Endodermal cell (in vitro differentiated cells): ENCODE measurements at regions not wholly inside any gene's neighbourhood (a gene's known extent, or its start where the extent isn't known, plus 50 kb on each side); places are given as distances from the start of the nearest gene placed in this dataset.

Source experiments
- DNase-seq: peaks from one replicate; pipeline ENCODE4 v3.0.0-alpha.2; 2017
- H3K27ac ChIP-seq: 2 replicates; pipeline ENCODE4 v1.5.1; 2013; ENCODE audit warnings: mild to moderate bottlenecking, low read depth, low read length, moderate library complexity
- H3K27me3 ChIP-seq: 2 replicates; pipeline ENCODE4 v1.6.1; 2013; ENCODE audit warnings: mild to moderate bottlenecking, low read length, moderate library complexity; ENCODE audit not compliant: insufficient read depth, control insufficient read depth, poor library complexity, severe bottlenecking
- H3K36me3 ChIP-seq: 2 replicates; pipeline ENCODE4 v1.7.0; 2013; ENCODE audit warnings: mild to moderate bottlenecking, low read length, moderate library complexity; ENCODE audit not compliant: control insufficient read depth, insufficient read depth
- H3K4me1 ChIP-seq: one replicate; pipeline ENCODE4 v1.7.0; 2013; ENCODE audit warnings: low read length; ENCODE audit not compliant: control insufficient read depth, insufficient read depth
- H3K4me3 ChIP-seq: 2 replicates; pipeline ENCODE4 v1.5.1; 2013; ENCODE audit warnings: mild to moderate bottlenecking, low read length, moderate library complexity
- H3K9ac ChIP-seq: 2 replicates; pipeline ENCODE4 v1.6.1; 2013; ENCODE audit warnings: mild to moderate bottlenecking, low read length, moderate library complexity; ENCODE audit not compliant: poor library complexity, severe bottlenecking; ENCODE audit errors: extremely low read depth
- H3K9me3 ChIP-seq: 2 replicates; pipeline ENCODE4 v1.6.1; 2013; ENCODE audit warnings: mild to moderate bottlenecking, low read length, moderate library complexity; ENCODE audit not compliant: control insufficient read depth
- H3K27ac Mint-ChIP-seq: 2 replicates; pipeline ENCODE4 v1.8.0; 2020; ENCODE audit warnings: mixed read lengths
- H3K27me3 Mint-ChIP-seq: 2 replicates; pipeline ENCODE4 v1.8.0; 2021; ENCODE audit warnings: mild to moderate bottlenecking, mixed read lengths; ENCODE audit not compliant: insufficient read depth
- H3K36me3 Mint-ChIP-seq: 2 replicates; pipeline ENCODE4 v1.8.0; 2020; ENCODE audit warnings: low read depth, mixed read lengths
- H3K4me1 Mint-ChIP-seq: 2 replicates; pipeline ENCODE4 v1.8.0; 2020; ENCODE audit warnings: mixed read lengths
- H3K4me3 Mint-ChIP-seq: 2 replicates; pipeline ENCODE4 v1.8.0; 2020; ENCODE audit warnings: mild to moderate bottlenecking, moderate library complexity, mixed read lengths
- H3K9me3 Mint-ChIP-seq: 2 replicates; pipeline ENCODE4 v1.8.0; 2020; ENCODE audit warnings: mild to moderate bottlenecking, mixed read lengths
- WGBS, 2 experiments: methylation state at CpG; one replicate each; pipeline versions ENCODE4 v1.1.5 to v1.1.7; 2013; ENCODE audit warnings: missing lambda C conversion rate in 2 of 2, mixed read lengths in 1 of 2; ENCODE audit not compliant: insufficient coverage in 1 of 2, insufficient read length in 1 of 2; 5-methylcytosine and 5-hydroxymethylcytosine counted together
- TF ChIP-seq, protein P1 (sequence below): fragments of 200-600 bp; sonication (generic); conservative IDR thresholded peaks from 2 replicates; pipeline ENCODE4 v1.5.0; 2021; ENCODE audit warnings: antibody characterized with exemption, mild to moderate bottlenecking

DNA sequence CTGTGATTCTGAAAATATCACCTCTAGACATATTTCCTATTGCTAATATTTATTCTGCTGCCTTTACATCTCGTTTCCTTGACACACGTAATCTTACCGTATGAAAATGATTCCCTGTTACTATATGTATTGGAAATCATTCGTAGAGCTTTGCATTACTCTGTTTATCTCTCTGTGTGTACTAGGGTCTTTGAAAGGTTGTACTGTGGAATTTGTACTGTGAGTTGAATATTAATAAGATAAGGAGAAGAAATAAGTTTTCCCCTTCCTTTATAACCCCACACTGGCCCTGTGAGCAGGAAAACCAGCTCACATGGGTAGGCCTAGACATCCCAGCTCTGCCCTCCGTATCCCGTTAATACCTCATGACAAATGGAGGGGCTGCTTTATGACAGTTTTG is 354.9 kb downstream of the KLF5 start:
- Histone ChIP-seq H3K36me3 (no peaks in the 10 kb centered on the region), H3K9me3 (no peaks in the 10 kb centered on the region), H3K27ac (no peak overlapping the region), H3K4me1 (peaks cover 4% of the 10 kb centered on the region), H3K4me3 (no peak overlapping the region), H3K27me3 (no peaks in the 10 kb centered on the region), H3K9ac (no peak overlapping the region)
- Mint-ChIP-seq H3K9me3 (peaks cover 4% of the 10 kb centered on the region), H3K36me3 (no peaks in the 10 kb centered on the region), H3K27me3 (no peaks in the 10 kb centered on the region), H3K4me3 (no peak overlapping the region), H3K4me1 (peaks cover 9% of the 10 kb centered on the region), H3K27ac (no peak overlapping the region)
- 95% methylated on average over 6 of the region's 6 CpGs; no CpG with 5 or more reads in 1 of the 2 experiments for WGBS, 2 experiments
- no peak for DNase-seq
- TF ChIP-seq, protein P1, sequence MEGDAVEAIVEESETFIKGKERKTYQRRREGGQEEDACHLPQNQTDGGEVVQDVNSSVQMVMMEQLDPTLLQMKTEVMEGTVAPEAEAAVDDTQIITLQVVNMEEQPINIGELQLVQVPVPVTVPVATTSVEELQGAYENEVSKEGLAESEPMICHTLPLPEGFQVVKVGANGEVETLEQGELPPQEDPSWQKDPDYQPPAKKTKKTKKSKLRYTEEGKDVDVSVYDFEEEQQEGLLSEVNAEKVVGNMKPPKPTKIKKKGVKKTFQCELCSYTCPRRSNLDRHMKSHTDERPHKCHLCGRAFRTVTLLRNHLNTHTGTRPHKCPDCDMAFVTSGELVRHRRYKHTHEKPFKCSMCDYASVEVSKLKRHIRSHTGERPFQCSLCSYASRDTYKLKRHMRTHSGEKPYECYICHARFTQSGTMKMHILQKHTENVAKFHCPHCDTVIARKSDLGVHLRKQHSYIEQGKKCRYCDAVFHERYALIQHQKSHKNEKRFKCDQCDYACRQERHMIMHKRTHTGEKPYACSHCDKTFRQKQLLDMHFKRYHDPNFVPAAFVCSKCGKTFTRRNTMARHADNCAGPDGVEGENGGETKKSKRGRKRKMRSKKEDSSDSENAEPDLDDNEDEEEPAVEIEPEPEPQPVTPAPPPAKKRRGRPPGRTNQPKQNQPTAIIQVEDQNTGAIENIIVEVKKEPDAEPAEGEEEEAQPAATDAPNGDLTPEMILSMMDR = no peak

- H3K4me3 ChIP-seq = no peak overlapping the region
- H3K27me3 ChIP-seq = no peaks in the 10 kb centered on the region
- peaks cover 4% of the 10 kb centered on the region for H3K4me1 ChIP-seq
- no peaks in the 10 kb centered on the region for H3K27me3 Mint-ChIP-seq
- peaks cover 9% of the 10 kb centered on the region for H3K4me1 Mint-ChIP-seq
- H3K9me3 ChIP-seq = no peaks in the 10 kb centered on the region
- WGBS, 2 experiments = 75% methylated on average over 1 of the region's 1 CpG; no CpG with 5 or more reads in 1 of the 2 experiments
- no peak for DNase-seq
- no peak overlapping the region for H3K27ac ChIP-seq
- H3K27ac Mint-ChIP-seq = no peak overlapping the region
- no peak overlapping the region for H3K4me3 Mint-ChIP-seq
- H3K36me3 ChIP-seq = no peaks in the 10 kb centered on the region
- peaks cover 4% of the 10 kb centered on the region for H3K9me3 Mint-ChIP-seq
- H3K9ac ChIP-seq = no peak overlapping the region
- TF ChIP-seq, protein P1 = no peak
- no peaks in the 10 kb centered on the region for H3K36me3 Mint-ChIP-seq
These were observed 354.1 kb downstream of the KLF5 start for GRCh38 chr13:73412933-73413332.

GRCh38 chr13:73411067-73411809 is 352.4 kb downstream of the KLF5 start:
- no peak overlapping the region for H3K27ac ChIP-seq
- H3K9me3 Mint-ChIP-seq = no peaks in the 10 kb centered on the region
- WGBS, 2 experiments = 90 to 93% methylated on average over 5 to 7 of the region's 7 CpGs

More at GRCh38 chr13:73411067-73411809, 352.4 kb downstream of the KLF5 start:
- H3K36me3 ChIP-seq = no peaks in the 10 kb centered on the region
- no peak overlapping the region for H3K9ac ChIP-seq
- H3K4me1 ChIP-seq = peaks cover 4% of the 10 kb centered on the region
- H3K27me3 ChIP-seq = no peaks in the 10 kb centered on the region
- H3K27me3 Mint-ChIP-seq = no peaks in the 10 kb centered on the region
- no peak for DNase-seq
- H3K4me3 ChIP-seq = no peak overlapping the region
- H3K27ac Mint-ChIP-seq = no peak overlapping the region
- no peaks in the 10 kb centered on the region for H3K9me3 ChIP-seq
- H3K36me3 Mint-ChIP-seq = no peaks in the 10 kb centered on the region
- H3K4me3 Mint-ChIP-seq = no peak overlapping the region
- TF ChIP-seq, protein P1 = no peak
- H3K4me1 Mint-ChIP-seq = peaks cover 7% of the 10 kb centered on the region
